CD4-positive, alpha-beta T cell treated with Interleukin-4 for 4 hours (primary cell): ENCODE measurements at regions not wholly inside any gene's neighbourhood (a gene's known extent, or its start where the extent isn't known, plus 50 kb on each side); places are given as distances from the start of the nearest gene placed in this dataset.
"Not testable (repeated sequence)": the region's sequence is repeated elsewhere in the genome, so short reads cannot be mapped to it uniquely, and the experiment has no call there.

Experiments used
- DNase-seq: peaks from one replicate; pipeline ENCODE4 v3.0.0-alpha.2; 2020

- no peak for DNase-seq
Observed at GRCh38 chr11:122604621-122605020, 50.9 kb upstream of the UBASH3B start.

GRCh38 chr11:122601141-122602125 is 54.1 kb upstream of the UBASH3B start:
- DNase-seq: no peak

GRCh38 chr11:122600290-122600689 is 55.2 kb upstream of the UBASH3B start:
- no peak for DNase-seq

- no peak for DNase-seq
Observed at GRCh38 chr11:122599434-122599833, 56.1 kb upstream of the UBASH3B start.

- no peak for DNase-seq
Observed at GRCh38 chr11:122598971-122599370, 56.6 kb upstream of the UBASH3B start.

- no peak for DNase-seq
Observed at GRCh38 chr11:122597511-122597910, 58.0 kb upstream of the UBASH3B start.

GRCh38 chr11:122594986-122595645 is 60.4 kb upstream of the UBASH3B start:
- no peak for DNase-seq

- DNase-seq: no peak
Observed at GRCh38 chr11:122593473-122594420, 61.8 kb upstream of the UBASH3B start.

GRCh38 chr11:122592641-122593040 is 62.9 kb upstream of the UBASH3B start:
- DNase-seq: no peak

- DNase-seq: no peak
Observed at GRCh38 chr11:122584670-122585069, 70.9 kb upstream of the UBASH3B start.

GRCh38 chr11:122580071-122580470 is 75.5 kb upstream of the UBASH3B start:
- not testable (repeated sequence) for DNase-seq

- no peak for DNase-seq
Observed at GRCh38 chr11:122578171-122578825, 77.2 kb upstream of the UBASH3B start.

- no peak for DNase-seq
Observed at GRCh38 chr11:122572592-122572991, 82.9 kb upstream of the UBASH3B start.

GRCh38 chr11:122563761-122564160 is 91.8 kb upstream of the UBASH3B start:
- DNase-seq: no peak

- DNase-seq: no peak
Observed at GRCh38 chr11:122559734-122560382, 95.7 kb upstream of the UBASH3B start.

- not testable (repeated sequence) for DNase-seq
Observed at GRCh38 chr11:122559218-122559617, 96.3 kb upstream of the UBASH3B start.

GRCh38 chr11:122557163-122557562 is 98.4 kb upstream of the UBASH3B start:
- not testable (repeated sequence) for DNase-seq

- no peak for DNase-seq
Observed at GRCh38 chr11:122556605-122557004, 98.9 kb upstream of the UBASH3B start.

- no peak for DNase-seq
Observed at GRCh38 chr11:122538060-122538459, 117.5 kb upstream of the UBASH3B start.

- DNase-seq: no peak
Observed at GRCh38 chr11:122524898-122525297, 130.6 kb upstream of the UBASH3B start.
